GM21381 (cell line): ENCODE measurements at regions not wholly inside any gene's neighbourhood (a gene's known extent, or its start where the extent isn't known, plus 50 kb on each side); places are given as distances from the start of the nearest gene placed in this dataset.

Source experiments
- ATAC-seq: cut with Tn5 transposase; IDR thresholded peaks from one replicate; pipeline ENCODE4 v1.9.1; 2021; ENCODE audit warnings: mild to moderate bottlenecking, moderate library complexity; ENCODE audit not compliant: unreplicated experiment

- no peak for ATAC-seq
Measured at GRCh38 chr3:46114323-46114988, 87.2 kb upstream of the XCR1 start.

- ATAC-seq = no peak
Measured at GRCh38 chr3:46113608-46114007, 86.3 kb upstream of the XCR1 start.

DNA sequence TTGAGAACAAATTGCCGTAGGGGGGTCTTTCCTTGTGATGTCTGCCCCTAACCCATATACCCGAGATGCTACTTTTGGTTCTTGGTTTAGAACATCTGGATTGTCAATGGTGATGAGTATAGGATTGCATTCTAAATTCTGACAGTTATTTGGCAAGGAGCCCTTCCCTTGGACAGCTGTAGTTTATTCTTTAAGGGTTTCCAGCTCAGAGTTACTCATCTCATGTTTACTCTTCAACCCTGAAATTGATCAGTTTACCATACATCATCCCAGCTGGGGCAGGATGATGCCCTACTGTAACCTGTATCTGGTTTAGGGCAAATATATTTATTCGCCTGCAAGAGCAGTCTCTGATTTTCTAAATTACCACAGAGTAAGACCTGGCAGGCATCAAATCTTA is 85.7 kb upstream of the XCR1 start:
- no peak for ATAC-seq

DNA sequence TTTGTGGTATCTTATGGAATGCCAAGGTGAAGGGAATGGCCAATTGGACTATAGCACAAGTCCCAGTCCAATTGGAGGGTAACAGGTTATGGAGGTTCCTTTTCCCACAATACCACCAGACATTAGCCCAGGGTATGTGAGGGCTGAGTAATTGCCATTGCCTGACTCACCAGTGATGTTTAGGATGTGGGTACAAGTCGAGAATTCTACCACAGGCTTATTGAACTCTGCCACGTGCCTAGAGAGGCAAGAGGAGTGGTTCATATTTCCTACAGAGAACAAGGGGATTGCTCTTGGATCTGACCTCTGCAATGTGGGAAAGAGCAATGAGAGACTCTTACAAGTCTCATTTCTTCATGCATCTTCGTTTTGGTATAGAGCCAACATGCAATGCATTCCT is 85.0 kb upstream of the XCR1 start:
- no peak for ATAC-seq

GRCh38 chr3:46110701-46111493 is 83.6 kb upstream of the XCR1 start:
- no peak for ATAC-seq

DNA sequence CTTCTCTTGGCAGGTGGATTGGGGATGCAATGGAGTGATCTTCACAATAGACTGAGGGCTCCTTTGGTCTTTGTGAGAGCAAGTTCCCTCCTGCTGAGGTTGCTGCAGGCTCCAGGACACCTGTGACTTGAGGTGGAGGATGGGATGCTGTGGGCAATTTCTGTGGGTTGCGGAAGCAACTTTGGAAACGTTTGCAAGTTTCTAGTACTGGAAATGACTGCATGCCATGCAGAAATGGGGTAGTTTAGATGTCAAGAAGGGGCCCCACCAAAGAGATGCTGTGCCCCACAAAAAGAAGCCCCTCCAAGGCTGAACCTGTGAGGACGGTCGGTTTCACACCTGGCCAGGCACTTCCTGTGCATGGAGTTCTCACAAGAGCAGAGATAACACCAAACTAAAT is 80.4 kb upstream of the XCR1 start:
- ATAC-seq = no peak

- ATAC-seq = no peak
Measured at GRCh38 chr3:46105306-46105919, 78.1 kb upstream of the XCR1 start.

- ATAC-seq = no peak
Measured at GRCh38 chr3:46104706-46105105, 77.4 kb upstream of the XCR1 start.

- ATAC-seq = no peak
Measured at GRCh38 chr3:46102780-46103130, 75.5 kb upstream of the XCR1 start.

GRCh38 chr3:46102059-46102779 is 74.9 kb upstream of the XCR1 start:
- no peak for ATAC-seq

DNA sequence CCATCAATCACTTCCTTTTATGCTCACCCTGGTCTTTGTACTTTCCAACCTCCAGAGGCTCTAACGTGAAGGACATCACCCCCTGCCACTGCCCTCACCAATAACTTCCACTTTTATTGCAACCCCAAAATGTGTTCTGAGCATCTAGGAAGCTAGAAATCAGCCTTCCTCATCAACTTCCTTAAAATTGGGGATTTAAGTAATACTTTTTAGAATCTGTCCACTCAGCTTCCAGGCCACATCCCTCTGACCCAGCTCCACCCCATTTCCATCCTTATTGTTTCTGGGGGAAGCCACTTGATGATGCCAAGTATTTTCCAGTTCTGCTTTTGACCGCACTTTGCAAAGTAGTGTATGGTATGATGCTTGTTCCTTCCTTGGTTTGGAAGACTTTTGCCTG is 73.5 kb upstream of the XCR1 start:
- no peak for ATAC-seq

DNA sequence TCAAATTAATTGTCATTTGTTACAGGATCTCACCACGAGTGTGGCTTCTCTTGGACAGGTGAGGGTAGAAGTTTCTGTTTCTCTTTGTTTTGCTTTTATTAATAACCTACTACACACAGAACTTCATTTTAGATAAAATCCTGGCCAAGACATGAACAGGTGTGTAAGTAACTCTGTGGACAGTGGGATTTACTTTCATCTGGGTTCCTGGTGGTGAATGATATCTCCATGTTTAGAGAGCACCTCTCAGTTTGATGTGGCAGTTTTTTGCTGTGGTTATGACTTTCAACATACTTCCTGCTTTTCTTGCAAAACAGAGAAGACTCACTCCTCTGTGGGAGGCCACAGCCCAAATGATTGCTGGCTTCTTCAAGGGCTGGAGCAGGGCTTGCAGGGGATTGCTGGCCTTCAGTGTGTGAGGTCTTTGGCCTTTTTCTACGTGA is 71.1 kb upstream of the XCR1 start:
- peak; percentile 60 for ATAC-seq

DNA sequence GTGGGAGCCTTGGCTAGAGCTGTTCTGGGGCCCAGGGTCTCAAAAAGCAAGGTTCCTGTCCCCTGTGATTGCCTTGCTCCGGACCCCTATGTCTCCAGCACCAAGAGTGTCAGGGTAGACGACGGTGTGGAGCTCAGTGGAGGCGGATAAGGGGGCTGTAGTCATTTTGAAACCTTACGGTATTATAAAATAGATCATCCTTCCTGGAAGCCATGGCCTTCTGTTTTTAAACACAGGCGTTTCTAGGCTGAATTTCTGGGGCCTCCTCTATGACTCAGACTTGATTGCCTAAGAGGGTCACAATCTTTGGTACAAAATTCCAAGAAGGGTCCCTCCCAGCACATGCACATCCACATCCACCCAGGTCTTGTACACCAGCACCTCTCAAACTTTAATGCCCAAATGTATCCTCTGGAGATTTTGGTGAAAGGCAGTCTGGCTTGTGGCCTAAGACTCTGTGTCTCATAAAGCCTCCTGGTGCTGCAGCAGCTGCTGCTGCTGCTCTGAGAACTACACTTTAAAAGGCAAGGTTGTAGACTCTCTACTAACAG is 70.5 kb upstream of the XCR1 start:
- no peak for ATAC-seq

GRCh38 chr3:46096781-46097180 is 69.5 kb upstream of the XCR1 start:
- ATAC-seq = no peak

DNA sequence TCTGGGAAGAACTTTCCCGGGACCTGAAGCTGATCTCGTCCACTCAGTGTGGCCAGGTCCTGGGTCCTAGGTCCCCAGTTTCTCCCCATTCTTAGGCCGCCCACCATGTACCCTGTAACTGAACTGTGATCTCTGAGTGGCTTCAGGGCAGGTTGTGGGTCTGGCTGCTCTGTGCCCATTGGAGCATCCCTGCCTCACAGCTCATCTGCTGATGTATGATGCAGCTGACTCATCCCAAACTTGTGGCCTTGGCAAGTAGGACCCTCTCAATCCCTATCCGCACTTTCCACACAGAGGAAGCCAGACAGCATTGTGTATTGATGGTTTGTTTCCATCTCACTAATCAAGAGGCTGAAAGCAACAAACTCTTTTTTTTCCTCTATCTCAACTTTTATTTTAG is 69.1 kb upstream of the XCR1 start:
- no peak for ATAC-seq

DNA sequence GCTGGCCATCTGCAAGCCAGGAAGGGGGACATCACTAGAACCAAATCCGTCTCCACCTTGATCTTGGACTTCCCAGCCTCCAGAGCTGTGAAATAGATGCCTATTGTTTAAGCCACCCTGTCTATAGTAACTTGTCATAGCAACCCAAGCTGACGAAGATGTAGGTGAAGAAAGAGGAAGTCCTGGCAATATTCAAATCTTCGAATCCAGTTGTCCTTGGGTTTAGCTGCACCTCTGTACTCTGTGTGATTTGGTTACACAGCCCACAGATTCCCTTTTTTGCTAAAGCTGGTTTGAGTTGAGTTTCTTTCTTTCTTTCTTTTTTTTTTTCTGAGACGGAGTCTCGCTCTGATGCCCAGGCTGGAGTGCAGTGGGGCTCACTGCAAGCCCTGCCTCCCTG is 68.0 kb upstream of the XCR1 start:
- ATAC-seq = peak; percentile 62

DNA sequence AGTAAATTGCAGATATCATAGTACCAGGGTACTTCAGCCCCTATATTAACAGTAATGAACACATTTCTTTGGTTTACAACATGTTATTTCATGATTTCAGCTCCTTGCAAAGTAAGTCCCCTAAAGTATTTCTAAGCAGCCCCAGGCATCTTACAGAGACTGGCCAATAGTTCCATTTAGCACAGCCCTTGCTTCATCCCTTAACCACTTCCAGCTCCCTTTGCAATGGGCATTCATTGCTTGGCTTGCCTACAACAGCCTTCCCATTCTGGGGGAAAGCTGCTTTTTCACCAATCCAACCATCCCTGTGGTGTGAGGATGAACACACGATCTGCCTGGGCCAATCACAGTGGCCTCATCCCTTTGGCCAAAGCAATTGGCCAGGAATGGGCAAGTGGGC is 67.2 kb upstream of the XCR1 start:
- no peak for ATAC-seq

- no peak for ATAC-seq
Measured at GRCh38 chr3:46093966-46094365, 66.7 kb upstream of the XCR1 start.

DNA sequence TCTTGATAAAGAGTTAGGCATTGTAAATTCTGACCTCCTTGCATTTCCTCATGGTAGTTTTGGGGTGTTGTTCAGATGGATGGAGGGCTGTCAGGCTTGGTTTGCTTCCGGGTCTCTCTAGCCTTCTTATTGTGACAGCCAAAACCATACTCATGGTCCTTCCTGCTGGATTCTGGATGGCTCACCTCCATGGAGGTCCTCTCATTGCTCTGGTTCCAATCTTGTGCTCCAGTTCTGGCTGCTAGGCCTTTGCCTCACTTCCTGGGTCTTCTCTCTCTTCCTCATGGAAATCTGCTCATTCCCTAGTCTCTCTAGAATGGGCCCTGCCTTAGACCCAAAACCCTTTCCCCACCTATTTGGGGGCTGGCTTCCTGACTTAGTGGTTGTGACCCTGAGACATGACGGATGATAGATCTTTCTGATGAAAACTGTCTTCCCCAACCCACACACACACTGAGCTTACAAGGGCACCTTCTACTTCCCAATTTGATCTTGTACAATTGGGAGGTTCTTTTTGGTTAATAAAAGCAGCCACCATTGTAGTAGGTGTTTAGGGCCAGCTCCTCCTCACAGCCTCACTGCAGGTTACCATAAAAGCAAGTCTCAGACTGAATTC is 66.2 kb upstream of the XCR1 start:
- ATAC-seq = no peak

DNA sequence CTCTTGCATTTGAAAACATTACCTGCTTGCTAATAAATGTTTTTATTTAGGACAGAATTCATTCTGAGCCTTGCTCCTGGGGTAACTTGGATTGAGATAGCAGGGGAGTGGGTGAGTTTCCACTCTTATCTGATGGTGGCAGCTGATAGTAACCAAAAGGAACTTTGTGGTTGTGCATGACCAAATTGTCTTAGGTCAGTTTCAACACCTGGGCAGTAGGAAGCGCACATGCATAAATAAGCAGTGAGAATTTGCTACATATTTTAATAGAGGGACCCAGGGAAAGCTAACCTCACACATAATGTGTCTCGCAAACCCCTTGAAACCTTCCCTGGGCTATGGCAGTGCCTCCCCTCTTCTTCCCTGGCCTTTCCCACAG is 65.4 kb upstream of the XCR1 start:
- no peak for ATAC-seq
